Heart left ventricle (tissue), 13 donors: ENCODE measurements at regions not wholly inside any gene's neighbourhood (a gene's known extent, or its start where the extent isn't known, plus 50 kb on each side); places are given as distances from the start of the nearest gene placed in this dataset.

Source experiments
- POLR2A ChIP-seq, 2 donors: fragments of 450-650 bp; IDR thresholded peaks; one replicate each; pipeline ENCODE4 v1.6.1; 2017; ENCODE audit warnings: antibody characterized with exemption in 2 of 2, mild to moderate bottlenecking in 2 of 2, moderate library complexity in 2 of 2
- TF ChIP-seq, protein P1 (sequence below), 12 donors: fragments of 200-600 bp; sonication (generic) in 4 of 12; IDR thresholded peaks; one replicate each; pipeline versions ENCODE4 v1.5.0 to v1.8.0; 2018 to 2022; ENCODE audit warnings: antibody characterized with exemption in 12 of 12, mild to moderate bottlenecking in 5 of 12
- donor health status: ischemic (EF 13 %, LVEDD 7.1; RV severe dilation, severe dysfunction).
- donor health status: DM: no; HTN: yes; CAD: no.
- donor health status: DM: no; HTN: no; CAD: no.
- donor health status: ischemic (EF 25% LVEDD 6.9; RV normal size, moderate dysfunction).
- donor health status: ischemic (EF 25% LVEDD 5.7; RV mildly dilated, moderate dysfunction).
- donor health status: ischemic (EF 35%, LVEDD 5.7; RV mildly dilated, moderate dysfunction).
- donor health status: nonischemic (EF 11% LVEDD 7.7; RV severe dilation, severe dysfunction).
- donor health status: DM: yes; HTN: yes; CAD: no.
- donor health status: PGD.
- donor health status: ischemic (EF 29% LVEDD 5.4; RV normal size, mild dysfunction).
- donor health status: nonischemic (EF 23%, LVEDD 6.1; RV moderate dilation, normal function).

DNA sequence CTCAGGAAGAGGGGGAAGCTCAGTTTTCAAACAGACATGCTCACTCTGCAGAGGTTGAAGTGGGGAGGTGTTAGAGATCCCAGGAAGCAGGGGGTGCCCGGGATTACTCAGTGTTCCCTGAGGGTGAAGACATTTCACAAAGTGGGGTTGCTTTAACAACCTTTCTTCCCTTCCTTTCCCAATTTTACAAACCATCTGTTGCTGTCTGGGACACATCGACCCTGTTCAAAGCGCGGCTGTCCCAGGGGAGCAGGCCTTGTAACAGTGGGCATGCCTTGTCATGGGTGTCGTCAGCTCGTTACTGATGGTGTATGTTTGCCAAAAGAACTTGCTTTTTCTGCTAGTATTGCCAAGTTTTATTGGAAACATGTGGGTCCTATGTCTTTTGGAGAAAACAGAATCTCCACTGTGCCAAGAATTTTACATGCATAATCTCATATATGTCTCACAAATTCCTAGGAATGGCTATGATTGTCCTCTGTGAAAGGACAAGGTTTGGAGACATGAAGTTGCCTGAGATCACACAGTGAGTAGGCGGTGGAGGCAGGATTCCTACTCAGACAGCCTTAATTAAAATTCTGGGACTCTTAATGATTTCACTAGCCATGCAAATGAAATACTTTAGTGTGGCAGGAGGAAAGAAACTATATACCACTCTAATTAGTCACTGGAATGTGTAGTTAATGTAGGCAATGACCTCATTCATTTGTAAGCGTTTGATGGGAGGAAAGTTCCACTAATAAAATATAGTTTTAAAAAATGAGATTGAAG is 198.9 kb downstream of the NXNL2 start:
- TF ChIP-seq, protein P1, sequence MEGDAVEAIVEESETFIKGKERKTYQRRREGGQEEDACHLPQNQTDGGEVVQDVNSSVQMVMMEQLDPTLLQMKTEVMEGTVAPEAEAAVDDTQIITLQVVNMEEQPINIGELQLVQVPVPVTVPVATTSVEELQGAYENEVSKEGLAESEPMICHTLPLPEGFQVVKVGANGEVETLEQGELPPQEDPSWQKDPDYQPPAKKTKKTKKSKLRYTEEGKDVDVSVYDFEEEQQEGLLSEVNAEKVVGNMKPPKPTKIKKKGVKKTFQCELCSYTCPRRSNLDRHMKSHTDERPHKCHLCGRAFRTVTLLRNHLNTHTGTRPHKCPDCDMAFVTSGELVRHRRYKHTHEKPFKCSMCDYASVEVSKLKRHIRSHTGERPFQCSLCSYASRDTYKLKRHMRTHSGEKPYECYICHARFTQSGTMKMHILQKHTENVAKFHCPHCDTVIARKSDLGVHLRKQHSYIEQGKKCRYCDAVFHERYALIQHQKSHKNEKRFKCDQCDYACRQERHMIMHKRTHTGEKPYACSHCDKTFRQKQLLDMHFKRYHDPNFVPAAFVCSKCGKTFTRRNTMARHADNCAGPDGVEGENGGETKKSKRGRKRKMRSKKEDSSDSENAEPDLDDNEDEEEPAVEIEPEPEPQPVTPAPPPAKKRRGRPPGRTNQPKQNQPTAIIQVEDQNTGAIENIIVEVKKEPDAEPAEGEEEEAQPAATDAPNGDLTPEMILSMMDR (IDR thresholded peaks at IDR 0.05): no peak
- no peak for TF ChIP-seq POLR2A (IDR thresholded peaks at IDR 0.05)
